Loucy (cell line): ENCODE measurements at regions not wholly inside any gene's neighbourhood (a gene's known extent, or its start where the extent isn't known, plus 50 kb on each side); places are given as distances from the start of the nearest gene placed in this dataset.

Experiments
- H2AFZ ChIP-seq: fragments of 200-600 bp; sonication (generic); 2 replicates; pipeline ENCODE4 v1.6.0; 2016; ENCODE audit warnings: antibody characterized with exemption, mild to moderate bottlenecking, low read length, moderate library complexity
- H3F3A ChIP-seq: fragments of 200-600 bp; 2 replicates; pipeline ENCODE4 v1.6.0; 2016; ENCODE audit warnings: antibody characterized with exemption, low read depth, mild to moderate bottlenecking
- H3K27me3 ChIP-seq: fragments of 200-600 bp; sonication (generic); 2 replicates; pipeline ENCODE4 v1.6.1; 2014; ENCODE audit warnings: low read length, mild to moderate bottlenecking; ENCODE audit not compliant: insufficient read depth, poor library complexity, severe bottlenecking
- H3K36me3 ChIP-seq: fragments of 200-600 bp; sonication (generic); 2 replicates; pipeline ENCODE4 v1.6.1; 2016; ENCODE audit warnings: low read length; ENCODE audit not compliant: insufficient read depth
- H3K4me1 ChIP-seq: fragments of 200-600 bp; sonication (generic); 2 replicates; pipeline ENCODE4 v1.5.1; 2014; ENCODE audit warnings: low read length, mild to moderate bottlenecking; ENCODE audit not compliant: insufficient read depth, poor library complexity, severe bottlenecking
- H3K4me2 ChIP-seq: fragments of 200-600 bp; sonication (generic); 2 replicates; pipeline ENCODE4 v1.6.0; 2014; ENCODE audit warnings: antibody characterized with exemption, low read length, low read depth, mild to moderate bottlenecking; ENCODE audit not compliant: poor library complexity, severe bottlenecking
- H3K4me3 ChIP-seq: fragments of 200-600 bp; sonication (generic); 2 replicates; pipeline ENCODE4 v1.5.1; 2014; ENCODE audit warnings: low read length, mild to moderate bottlenecking, mixed read lengths; ENCODE audit not compliant: poor library complexity, severe bottlenecking
- H3K79me2 ChIP-seq: fragments of 200-600 bp; sonication (generic); 2 replicates; pipeline ENCODE4 v1.6.1; 2014; ENCODE audit warnings: low read length; ENCODE audit not compliant: insufficient read depth
- H3K9ac ChIP-seq: fragments of 200-600 bp; sonication (generic); 2 replicates; pipeline ENCODE4 v1.6.0; 2014; ENCODE audit warnings: mild to moderate bottlenecking, low read depth, low read length, moderate library complexity; ENCODE audit not compliant: poor library complexity, severe bottlenecking
- H3K9me2 ChIP-seq: fragments of 200-600 bp; sonication (generic); replicated peaks from 2 replicates; pipeline ENCODE4 v1.6.1; 2016; ENCODE audit warnings: low read depth, low read length, mixed read lengths
- H3K9me3 ChIP-seq: fragments of 200-600 bp; sonication (generic); 2 replicates; pipeline ENCODE4 v1.6.1; 2014; ENCODE audit warnings: mild to moderate bottlenecking, antibody characterized with exemption, low read length, low read depth; ENCODE audit not compliant: insufficient read depth
- H4K20me1 ChIP-seq: fragments of 200-600 bp; sonication (generic); 2 replicates; pipeline ENCODE4 v1.6.0; 2014; ENCODE audit warnings: antibody characterized with exemption, low read length, mild to moderate bottlenecking; ENCODE audit not compliant: insufficient read depth, poor library complexity, severe bottlenecking
- CTCF ChIP-seq: fragments of 200-600 bp; sonication (generic); conservative IDR thresholded peaks from 2 replicates; pipeline ENCODE4 v1.5.1; 2014; ENCODE audit warnings: mild to moderate bottlenecking, antibody characterized with exemption, low read length
- EZH2phosphoT487 ChIP-seq: fragments of 200-600 bp; IDR thresholded peaks from 2 replicates; pipeline ENCODE4 v1.6.1; 2018; ENCODE audit warnings: antibody characterized with exemption, mild to moderate bottlenecking, moderate library complexity, borderline replicate concordance

DNA sequence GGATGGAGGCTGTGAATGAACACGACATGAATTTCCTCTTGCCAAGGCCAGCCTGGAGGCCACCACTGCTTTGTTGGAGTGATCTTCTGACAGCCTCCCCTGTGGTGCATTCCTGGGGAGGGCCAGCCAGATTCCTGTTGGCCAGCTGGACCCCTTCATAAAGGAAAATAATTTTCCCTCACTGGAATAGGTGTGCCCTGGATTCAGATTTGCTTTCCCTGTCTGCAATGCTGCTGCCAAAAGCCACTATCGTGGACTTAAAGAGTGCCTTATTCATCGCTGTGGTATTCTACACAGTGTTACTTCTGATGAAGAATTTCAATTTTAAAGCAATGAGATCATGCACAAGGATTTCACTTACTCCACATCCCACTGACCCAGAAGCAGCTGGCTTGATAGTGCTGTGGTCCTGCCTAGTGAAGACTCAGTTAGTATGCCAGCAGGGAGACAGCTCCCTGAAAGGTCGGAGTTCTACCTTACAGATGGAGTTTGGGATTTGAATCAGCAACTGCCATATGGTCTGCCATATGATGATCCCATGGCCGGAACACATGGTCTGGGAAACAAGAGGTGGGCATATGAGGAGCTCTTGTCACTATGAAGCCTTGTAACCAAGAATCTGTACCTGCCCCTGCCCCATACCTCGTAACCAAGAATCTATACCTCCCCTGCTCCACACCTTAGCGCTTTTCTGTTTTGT lies 145.2 kb downstream of the KLF13 start:
- Histone ChIP-seq H3K9ac (no peak overlapping the region), H3K4me2 (no peak overlapping the region)

DNA sequence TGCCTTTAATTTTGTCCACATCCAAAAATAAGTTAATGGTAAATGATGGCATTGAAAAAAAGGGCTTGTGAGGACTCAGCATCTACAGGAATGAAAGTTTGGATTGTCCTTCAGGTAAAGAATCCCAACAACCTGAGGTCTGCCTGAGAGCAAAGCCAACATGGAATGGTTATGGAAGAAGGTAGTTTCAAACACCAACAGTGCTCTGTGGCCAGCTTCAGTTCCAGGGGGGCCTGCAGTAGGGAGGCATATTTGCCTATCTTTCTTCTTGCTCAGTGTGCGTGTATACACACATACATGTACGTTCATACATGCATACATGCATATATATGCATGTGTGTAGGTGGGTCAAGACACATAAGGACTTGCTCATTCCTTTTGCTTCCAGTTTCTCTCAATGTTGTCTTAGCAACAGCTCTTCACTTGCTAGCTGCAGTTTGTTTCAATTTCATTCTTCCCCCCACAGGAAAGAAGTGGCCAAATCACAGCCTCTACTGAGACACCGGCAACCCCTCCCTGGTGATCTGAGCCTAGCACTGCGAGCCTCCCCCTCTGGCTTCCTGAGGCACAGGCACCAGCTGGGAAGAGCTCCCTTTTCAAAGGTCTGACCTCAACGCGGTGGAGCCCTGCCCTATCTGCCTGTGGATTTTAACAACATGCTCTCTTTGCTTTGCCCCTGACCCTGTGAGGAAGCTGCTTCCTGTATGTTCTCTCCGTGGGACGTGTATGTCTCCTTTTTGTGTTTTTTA lies 146.2 kb downstream of the KLF13 start:
- Histone ChIP-seq H3K36me3 (no peaks in the 10 kb centered on the region), H3K9me3 (no peaks in the 10 kb centered on the region), H3F3A (no peaks in the 10 kb centered on the region), H3K79me2 (no peaks in the 10 kb centered on the region), H2AFZ (peak overlapping the region; percentile 46; the same call in 1 of the 2 replicates), H3K9me2 (no peaks in the 10 kb centered on the region), H3K4me2 (peak overlapping the region; percentile 16), H3K4me3 (no peak overlapping the region), H3K9ac (no peak overlapping the region), H3K4me1 (peaks cover 6% of the 10 kb centered on the region), H4K20me1 (no peaks in the 10 kb centered on the region), H3K27me3 (no peaks in the 10 kb centered on the region)
- no peak for TF ChIP-seq EZH2phosphoT487
- TF ChIP-seq CTCF: no peak

More for the DNA sequence above, 145.2 kb downstream of the KLF13 start:
- Histone ChIP-seq H3K9me3 (no peaks in the 10 kb centered on the region), H3K27me3 (no peaks in the 10 kb centered on the region), H3K4me1 (peaks cover 6% of the 10 kb centered on the region), H3F3A (no peaks in the 10 kb centered on the region), H3K36me3 (no peaks in the 10 kb centered on the region), H3K79me2 (no peaks in the 10 kb centered on the region), H3K9me2 (no peaks in the 10 kb centered on the region), H3K4me3 (no peak overlapping the region), H2AFZ (no peak overlapping the region), H4K20me1 (no peaks in the 10 kb centered on the region)
- TF ChIP-seq CTCF: no peak
- no peak for TF ChIP-seq EZH2phosphoT487

DNA sequence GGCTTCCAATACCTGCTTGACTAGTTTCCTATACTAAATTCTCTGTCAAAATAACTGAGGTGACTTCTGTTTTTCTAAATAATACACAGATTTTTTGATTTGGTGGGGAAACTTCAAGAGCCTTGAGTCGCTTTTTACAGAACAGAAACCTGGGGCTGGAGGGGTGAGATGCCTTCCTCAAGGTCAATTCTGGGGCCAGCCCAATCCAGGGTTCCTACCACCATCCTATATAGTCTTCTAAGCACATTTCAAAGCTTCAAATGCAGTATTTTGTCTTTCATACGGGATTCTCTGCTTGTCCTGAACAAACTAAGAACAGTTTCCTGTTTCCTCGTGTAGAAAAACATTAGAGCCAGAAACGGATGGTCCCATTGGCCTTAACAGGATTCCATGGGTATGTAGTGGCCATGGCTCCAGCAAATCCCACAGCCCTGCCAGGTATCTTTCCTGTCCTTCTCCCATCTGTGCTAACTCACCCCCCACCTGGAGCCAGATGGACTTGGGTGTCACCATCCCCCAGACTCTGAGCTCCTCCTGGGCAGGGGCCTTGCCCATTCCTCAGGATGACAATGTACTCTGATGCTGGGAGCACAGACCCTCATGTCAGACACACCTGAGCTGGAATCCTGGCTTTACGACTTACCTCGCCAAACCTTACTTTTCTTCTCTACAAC lies 146.9 kb downstream of the KLF13 start:
- Histone ChIP-seq H3K9me2 (no peaks in the 10 kb centered on the region), H3K4me1 (peaks cover 6% of the 10 kb centered on the region), H3F3A (no peaks in the 10 kb centered on the region), H3K9ac (no peak overlapping the region), H3K9me3 (no peaks in the 10 kb centered on the region), H3K27me3 (no peaks in the 10 kb centered on the region), H3K79me2 (no peaks in the 10 kb centered on the region), H3K4me2 (peak overlapping the region; percentile 16), H4K20me1 (no peaks in the 10 kb centered on the region), H3K36me3 (no peaks in the 10 kb centered on the region), H2AFZ (peak overlapping the region; percentile 46; the same call in 1 of the 2 replicates), H3K4me3 (no peak overlapping the region)
- TF ChIP-seq CTCF: no peak
- no peak for TF ChIP-seq EZH2phosphoT487
